Psoas muscle (tissue), 7 donors: ENCODE measurements at regions not wholly inside any gene's neighbourhood (a gene's known extent, or its start where the extent isn't known, plus 50 kb on each side); places are given as distances from the start of the nearest gene placed in this dataset.
"Not testable (repeated sequence)": the region's sequence is repeated elsewhere in the genome, so short reads cannot be mapped to it uniquely, and the experiment has no call there.

Experiments used
- ATAC-seq, 4 donors: fragments of 200-7000 bp; cut with Tn5 transposase; one replicate each; pipeline ENCODE4 v1.9.1; 2020; ENCODE audit warnings: moderate library complexity in 3 of 4, mild to moderate bottlenecking in 2 of 4
- DNase-seq, 2 donors: peaks; one replicate each; pipeline ENCODE4 v3.0.0-alpha.2; 2020
- H3K27ac ChIP-seq: fragments of 200-600 bp; one replicate; pipeline ENCODE4 v1.8.0; 2022
- H3K27me3 ChIP-seq, 3 donors: fragments of 200-600 bp in 1 of 3; one replicate each; pipeline versions ENCODE4 v1.6.1 to v1.8.0; 2013 to 2022; ENCODE audit warnings: low read length in 2 of 3, mild to moderate bottlenecking in 2 of 3, moderate library complexity in 1 of 3; ENCODE audit not compliant: insufficient read depth in 3 of 3
- H3K36me3 ChIP-seq, 2 donors: fragments of 200-600 bp in 1 of 2; one replicate each; pipeline versions ENCODE4 v1.6.1 to v1.8.0; 2013 to 2022; ENCODE audit warnings: low read depth in 1 of 2, mild to moderate bottlenecking in 1 of 2, moderate library complexity in 1 of 2; ENCODE audit not compliant: insufficient read depth in 1 of 2
- H3K4me1 ChIP-seq: fragments of 200-600 bp; one replicate; pipeline ENCODE4 v1.8.0; 2022
- H3K4me3 ChIP-seq: fragments of 200-600 bp; one replicate; pipeline ENCODE4 v1.8.0; 2022; ENCODE audit warnings: mild to moderate bottlenecking
- H3K9me3 ChIP-seq: fragments of 200-600 bp; one replicate; pipeline ENCODE4 v1.8.0; 2022
- CTCF ChIP-seq: fragments of 200-600 bp; IDR thresholded peaks from one replicate; pipeline ENCODE4 v1.8.0; 2022; ENCODE audit warnings: antibody characterized with exemption
- WGBS, 3 donors: extraction: QIAGEN DNeasy Blood & Tissue Kit; methylation state at CpG; one replicate each; pipeline versions ENCODE4 v1.1.6 to v1.1.7; 2013; 5-methylcytosine and 5-hydroxymethylcytosine counted together
- intact Hi-C, 2 donors: fragments of 100-400 bp; cut with DNase I; formaldehyde crosslinking; loops; one replicate each; pipeline versions ENCODE4 v1.11.0 to v1.14.2; 2022
- donor health status: healthy with polysubstance abuse.
- donor health status: DM: no; HTN: no; CAD: no; lungs with moderate emphysema.
- donor health status: Bipolar disorder and iron deficiency.
- donor health status: healthy.
- donor health status: DM: yes; HTN: yes; CAD: no.
- donor health status: DM: no; HTN: no; CAD: no.
- donor health status: DM: yes; HTN: yes; CAD: no.

GRCh38 chr5:178063277-178063676 lies 50.1 kb upstream of the N4BP3 start:
- H3K36me3 ChIP-seq, result no peaks in the 10 kb centered on the region
- intact Hi-C loops, result no loop called here
- H3K27me3 ChIP-seq, result no peaks in the 10 kb centered on the region
- no peaks in the 10 kb centered on the region for H3K9me3 ChIP-seq
- no peak for TF ChIP-seq CTCF
- no peak overlapping the region for H3K4me3 ChIP-seq
- DNase-seq, result no peak
- 92 to 96% (median 93%) methylated on average over 3 of the region's 3 CpGs for WGBS, 3 donors
- no peak overlapping the region for H3K27ac ChIP-seq
- no peak for ATAC-seq
- no peaks in the 10 kb centered on the region for H3K4me1 ChIP-seq

GRCh38 chr5:178058321-178059012 lies 54.9 kb upstream of the N4BP3 start:
- Histone ChIP-seq H3K27ac (no peak overlapping the region), H3K4me1 (no peaks in the 10 kb centered on the region), H3K36me3 (no peaks in the 10 kb centered on the region), H3K27me3 (no peaks in the 10 kb centered on the region), H3K9me3 (no peaks in the 10 kb centered on the region), H3K4me3 (no peak overlapping the region)
- ATAC-seq, result no peak
- peak in 1 of 2 donors; percentile 7 for DNase-seq
- WGBS, 3 donors, result 71 to 81% (median 78%) methylated on average over 7 of the region's 7 CpGs
- intact Hi-C loops, result no loop called here
- no peak for TF ChIP-seq CTCF

GRCh38 chr5:178057839-178058238 lies 55.5 kb upstream of the N4BP3 start:
- WGBS, 3 donors, result 72 to 82% (median 78%) methylated on average over 12 of the region's 12 CpGs
- Histone ChIP-seq H3K36me3 (no peaks in the 10 kb centered on the region), H3K27ac (no peak overlapping the region), H3K9me3 (no peaks in the 10 kb centered on the region), H3K27me3 (no peaks in the 10 kb centered on the region), H3K4me1 (no peaks in the 10 kb centered on the region), H3K4me3 (no peak overlapping the region)
- DNase-seq, result peak in 1 of 2 donors; percentile 17
- TF ChIP-seq CTCF, result no peak
- ATAC-seq, result no peak
- intact Hi-C loops, result no loop called here

- Histone ChIP-seq H3K36me3 (no peaks in the 10 kb centered on the region), H3K4me1 (no peaks in the 10 kb centered on the region), H3K4me3 (no peak overlapping the region), H3K9me3 (no peaks in the 10 kb centered on the region), H3K27me3 (no peaks in the 10 kb centered on the region), H3K27ac (no peak overlapping the region)
- 90 to 97% (median 92%) methylated on average over 3 of the region's 3 CpGs for WGBS, 3 donors
- no peak for TF ChIP-seq CTCF
- DNase-seq (no peak), ATAC-seq (no peak)
- intact Hi-C loops, result no loop called here
Measured at GRCh38 chr5:178056935-178057334, 56.4 kb upstream of the N4BP3 start.

GRCh38 chr5:178055536-178055935 lies 57.8 kb upstream of the N4BP3 start:
- 94 to 96% (median 95%) methylated on average over 24 of the region's 24 CpGs for WGBS, 3 donors
- ATAC-seq, H3K36me3 ChIP-seq, H3K4me3 ChIP-seq, H3K9me3 ChIP-seq, H3K4me1 ChIP-seq, H3K27me3 ChIP-seq, H3K27ac ChIP-seq, intact Hi-C loops: not testable (repeated sequence)
- DNase-seq, result peak in 1 of 2 donors; percentile 8

GRCh38 chr5:178052062-178052461 lies 56.0 kb upstream of the PROP1 start:
- H3K4me1 ChIP-seq, DNase-seq, intact Hi-C loops, H3K27ac ChIP-seq, H3K27me3 ChIP-seq, H3K4me3 ChIP-seq, H3K9me3 ChIP-seq, H3K36me3 ChIP-seq, ATAC-seq: not testable (repeated sequence)
- WGBS, 3 donors, result 90 to 94% (median 92%) methylated on average over 3 of the region's 3 CpGs

- H3K27me3 ChIP-seq, H3K9me3 ChIP-seq, H3K4me1 ChIP-seq, H3K36me3 ChIP-seq, intact Hi-C loops, DNase-seq, H3K4me3 ChIP-seq, H3K27ac ChIP-seq: not testable (repeated sequence)
- peak in 3 of 4 donors; percentile 69 to 90 (median 72) for ATAC-seq
- WGBS, 3 donors, result no CpG with 5 or more reads among the region's 8 CpGs
Measured at GRCh38 chr5:178050873-178051272, 54.8 kb upstream of the PROP1 start.

GRCh38 chr5:178047943-178048342 lies 51.9 kb upstream of the PROP1 start:
- H3K4me1 ChIP-seq, DNase-seq, intact Hi-C loops, H3K27ac ChIP-seq, ATAC-seq, H3K27me3 ChIP-seq, H3K36me3 ChIP-seq, H3K4me3 ChIP-seq, H3K9me3 ChIP-seq: not testable (repeated sequence)
- 47 to 74% (median 54%) methylated on average over 3 to 4 of the region's 7 CpGs for WGBS, 3 donors
